Heart left ventricle (tissue), 13 donors: ENCODE measurements at regions not wholly inside any gene's neighbourhood (a gene's known extent, or its start where the extent isn't known, plus 50 kb on each side); places are given as distances from the start of the nearest gene placed in this dataset.

ENCODE experiments used
- POLR2A ChIP-seq, 2 donors: fragments of 450-650 bp; IDR thresholded peaks; one replicate each; pipeline ENCODE4 v1.6.1; 2017; ENCODE audit warnings: antibody characterized with exemption in 2 of 2, mild to moderate bottlenecking in 2 of 2, moderate library complexity in 2 of 2
- TF ChIP-seq, protein P1 (sequence below), 12 donors: fragments of 200-600 bp; sonication (generic) in 4 of 12; IDR thresholded peaks; one replicate each; pipeline versions ENCODE4 v1.5.0 to v1.8.0; 2018 to 2022; ENCODE audit warnings: antibody characterized with exemption in 12 of 12, mild to moderate bottlenecking in 5 of 12
- donor health status: ischemic (EF 13 %, LVEDD 7.1; RV severe dilation, severe dysfunction).
- donor health status: DM: no; HTN: yes; CAD: no.
- donor health status: DM: no; HTN: no; CAD: no.
- donor health status: ischemic (EF 25% LVEDD 6.9; RV normal size, moderate dysfunction).
- donor health status: ischemic (EF 25% LVEDD 5.7; RV mildly dilated, moderate dysfunction).
- donor health status: ischemic (EF 35%, LVEDD 5.7; RV mildly dilated, moderate dysfunction).
- donor health status: nonischemic (EF 11% LVEDD 7.7; RV severe dilation, severe dysfunction).
- donor health status: DM: yes; HTN: yes; CAD: no.
- donor health status: PGD.
- donor health status: ischemic (EF 29% LVEDD 5.4; RV normal size, mild dysfunction).
- donor health status: nonischemic (EF 23%, LVEDD 6.1; RV moderate dilation, normal function).

DNA sequence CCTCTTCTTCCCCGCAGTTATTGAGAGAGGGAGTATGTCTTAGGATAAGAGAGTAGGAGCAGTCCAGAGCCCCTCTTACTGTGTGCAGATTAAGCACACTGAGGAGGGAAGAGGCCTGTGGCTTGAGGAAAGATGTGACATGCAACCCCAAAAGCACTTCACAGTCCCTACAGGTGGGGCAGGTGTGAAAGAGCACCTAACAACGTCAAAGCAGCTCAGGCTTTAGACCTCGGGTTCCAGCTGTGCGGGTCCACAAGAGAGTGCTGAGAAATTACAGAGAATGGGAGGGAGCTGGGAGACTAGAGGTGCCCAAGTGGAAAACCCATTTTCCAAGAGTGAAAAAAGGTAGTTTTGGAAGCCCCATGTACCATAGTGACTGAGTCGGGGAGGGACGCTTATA lies 127.6 kb downstream of the SLC25A47 start:
- TF ChIP-seq, protein P1, sequence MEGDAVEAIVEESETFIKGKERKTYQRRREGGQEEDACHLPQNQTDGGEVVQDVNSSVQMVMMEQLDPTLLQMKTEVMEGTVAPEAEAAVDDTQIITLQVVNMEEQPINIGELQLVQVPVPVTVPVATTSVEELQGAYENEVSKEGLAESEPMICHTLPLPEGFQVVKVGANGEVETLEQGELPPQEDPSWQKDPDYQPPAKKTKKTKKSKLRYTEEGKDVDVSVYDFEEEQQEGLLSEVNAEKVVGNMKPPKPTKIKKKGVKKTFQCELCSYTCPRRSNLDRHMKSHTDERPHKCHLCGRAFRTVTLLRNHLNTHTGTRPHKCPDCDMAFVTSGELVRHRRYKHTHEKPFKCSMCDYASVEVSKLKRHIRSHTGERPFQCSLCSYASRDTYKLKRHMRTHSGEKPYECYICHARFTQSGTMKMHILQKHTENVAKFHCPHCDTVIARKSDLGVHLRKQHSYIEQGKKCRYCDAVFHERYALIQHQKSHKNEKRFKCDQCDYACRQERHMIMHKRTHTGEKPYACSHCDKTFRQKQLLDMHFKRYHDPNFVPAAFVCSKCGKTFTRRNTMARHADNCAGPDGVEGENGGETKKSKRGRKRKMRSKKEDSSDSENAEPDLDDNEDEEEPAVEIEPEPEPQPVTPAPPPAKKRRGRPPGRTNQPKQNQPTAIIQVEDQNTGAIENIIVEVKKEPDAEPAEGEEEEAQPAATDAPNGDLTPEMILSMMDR (IDR thresholded peaks at IDR 0.05) = no peak
- no peak for TF ChIP-seq POLR2A (IDR thresholded peaks at IDR 0.05)
